PC-9 (cell line): ENCODE measurements at regions not wholly inside any gene's neighbourhood (a gene's known extent, or its start where the extent isn't known, plus 50 kb on each side); places are given as distances from the start of the nearest gene placed in this dataset.

Experiments used
- EZH2 ChIP-seq: fragments of 200-600 bp; sonication (generic); IDR thresholded peaks from 2 replicates; pipeline ENCODE4 v1.8.0; 2017; ENCODE audit warnings: antibody characterized with exemption, low read depth
- TF ChIP-seq, protein P1 (sequence below): fragments of 200-600 bp; sonication (generic); conservative IDR thresholded peaks from 2 replicates; pipeline ENCODE4 v1.6.1; 2017; ENCODE audit warnings: mixed run types, antibody characterized with exemption, mild to moderate bottlenecking, moderate library complexity

DNA sequence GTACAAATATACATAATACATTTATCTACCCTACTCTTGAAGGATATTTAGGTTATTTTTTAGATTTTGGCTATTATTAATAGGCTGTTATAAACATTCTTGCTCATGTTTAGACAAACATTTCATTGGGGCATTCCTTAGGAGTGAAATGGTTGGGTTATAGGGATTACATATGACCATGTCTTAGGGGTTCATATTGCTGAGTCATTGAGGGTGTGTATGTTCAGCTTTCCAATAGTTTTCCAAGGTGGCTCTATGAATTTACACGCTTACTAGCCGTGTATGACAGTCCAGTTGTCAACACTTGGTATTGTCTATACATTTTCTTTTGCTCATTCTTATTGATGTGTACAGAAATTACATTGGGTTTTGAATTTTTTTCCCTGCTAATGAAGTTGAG is 125.8 kb downstream of the OXSM start:
- TF ChIP-seq, protein P1, sequence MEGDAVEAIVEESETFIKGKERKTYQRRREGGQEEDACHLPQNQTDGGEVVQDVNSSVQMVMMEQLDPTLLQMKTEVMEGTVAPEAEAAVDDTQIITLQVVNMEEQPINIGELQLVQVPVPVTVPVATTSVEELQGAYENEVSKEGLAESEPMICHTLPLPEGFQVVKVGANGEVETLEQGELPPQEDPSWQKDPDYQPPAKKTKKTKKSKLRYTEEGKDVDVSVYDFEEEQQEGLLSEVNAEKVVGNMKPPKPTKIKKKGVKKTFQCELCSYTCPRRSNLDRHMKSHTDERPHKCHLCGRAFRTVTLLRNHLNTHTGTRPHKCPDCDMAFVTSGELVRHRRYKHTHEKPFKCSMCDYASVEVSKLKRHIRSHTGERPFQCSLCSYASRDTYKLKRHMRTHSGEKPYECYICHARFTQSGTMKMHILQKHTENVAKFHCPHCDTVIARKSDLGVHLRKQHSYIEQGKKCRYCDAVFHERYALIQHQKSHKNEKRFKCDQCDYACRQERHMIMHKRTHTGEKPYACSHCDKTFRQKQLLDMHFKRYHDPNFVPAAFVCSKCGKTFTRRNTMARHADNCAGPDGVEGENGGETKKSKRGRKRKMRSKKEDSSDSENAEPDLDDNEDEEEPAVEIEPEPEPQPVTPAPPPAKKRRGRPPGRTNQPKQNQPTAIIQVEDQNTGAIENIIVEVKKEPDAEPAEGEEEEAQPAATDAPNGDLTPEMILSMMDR, result no peak
- TF ChIP-seq EZH2, result no peak
